Motor neuron (in vitro differentiated cells): ENCODE measurements at regions not wholly inside any gene's neighbourhood (a gene's known extent, or its start where the extent isn't known, plus 50 kb on each side); places are given as distances from the start of the nearest gene placed in this dataset.

Experiments
- ATAC-seq, 8 experiments: fragments of 200-7000 bp; cut with Tn5 transposase; replicated peaks in 6 of 8; 2 replicates each; pipeline ENCODE4 v1.8.0; 2021; ENCODE audit warnings: mild to moderate bottlenecking in 8 of 8, moderate library complexity in 8 of 8
- H3K27ac ChIP-seq, 2 donors: fragments of 250-450 bp; sonication (Bioruptor Pico); 2 replicates each; pipeline ENCODE4 v1.9.0; 2021; ENCODE audit warnings: antibody characterized with exemption in 2 of 2, mild to moderate bottlenecking in 2 of 2, moderate library complexity in 1 of 2
- H3K4me1 ChIP-seq, 2 donors: fragments of 250-450 bp; sonication (Bioruptor Pico); replicated peaks in 1 of 2; 2 replicates each; pipeline ENCODE4 v1.6.1; 2021; ENCODE audit warnings: antibody characterized with exemption in 2 of 2, mild to moderate bottlenecking in 2 of 2, moderate library complexity in 1 of 2
- H3K4me3 ChIP-seq, 5 donors: fragments of 250-450 bp; sonication (Bioruptor Pico); 2 replicates each; pipeline ENCODE4 v1.9.0; 2021; ENCODE audit warnings: antibody characterized with exemption in 5 of 5, mild to moderate bottlenecking in 5 of 5, moderate library complexity in 4 of 5
- WGBS, 10 experiments: fragments of 450-650 bp; shearing (Covaris generic); methylation state at CpG; one replicate each; pipeline ENCODE4 v1.0.0; 2022; 5-methylcytosine and 5-hydroxymethylcytosine counted together
- in situ Hi-C, 9 experiments: fragments of 400-800 bp; cut with MboI; loops; one replicate each; pipeline ENCODE4 v1.15.0; 2021; ENCODE audit warnings: low sequenced_read_pairs in 9 of 9, low pct_unique_long_range_greater_than_20kb in 2 of 9; ENCODE audit not compliant: unreplicated experiment in 9 of 9

- in situ Hi-C loops = no loop called here
- H3K4me1 ChIP-seq = no peaks in the 10 kb centered on the region
- 80 to 100% (median 100%) methylated on average over 1 of the region's 1 CpG; no CpG with 5 or more reads in 5 of the 10 experiments for WGBS, 10 experiments
- H3K4me3 ChIP-seq = no peak overlapping the region
- no peak for ATAC-seq
- H3K27ac ChIP-seq = no peak overlapping the region
Measured at GRCh38 chr12:83476006-83476405, 789.3 kb downstream of the TMTC2 start.

- in situ Hi-C loops = no loop called here
- 43 to 100% (median 88%) methylated on average over 1 to 2 of the region's 2 CpGs; no CpG with 5 or more reads in 2 of the 10 experiments for WGBS, 10 experiments
- no peak overlapping the region for H3K4me3 ChIP-seq
- ATAC-seq = no peak
- H3K27ac ChIP-seq = no peak overlapping the region
- no peaks in the 10 kb centered on the region for H3K4me1 ChIP-seq
Measured at GRCh38 chr12:83474369-83474768, 787.7 kb downstream of the TMTC2 start.

GRCh38 chr12:83473408-83474095 lies 786.8 kb downstream of the TMTC2 start:
- Histone ChIP-seq H3K4me3 (no peak overlapping the region), H3K4me1 (no peaks in the 10 kb centered on the region), H3K27ac (no peak overlapping the region)
- 0 to 66% (median 32%) methylated on average over 1 to 3 of the region's 3 CpGs; no CpG with 5 or more reads in 1 of the 10 experiments for WGBS, 10 experiments
- peak in 1 of 8 experiments; percentile 46 for ATAC-seq
- in situ Hi-C loops = no loop called here

- WGBS, 10 experiments = 32 to 96% (median 83%) methylated on average over 1 to 3 of the region's 3 CpGs; no CpG with 5 or more reads in 1 of the 10 experiments
- ATAC-seq = no peak
- Histone ChIP-seq H3K4me3 (no peak overlapping the region), H3K27ac (no peak overlapping the region), H3K4me1 (no peaks in the 10 kb centered on the region)
- in situ Hi-C loops = no loop called here
Measured at GRCh38 chr12:83472772-83473171, 786.1 kb downstream of the TMTC2 start.

GRCh38 chr12:83472350-83472749 lies 785.6 kb downstream of the TMTC2 start:
- 56 to 100% (median 88%) methylated on average over 1 to 4 of the region's 4 CpGs for WGBS, 10 experiments
- Histone ChIP-seq H3K4me1 (no peaks in the 10 kb centered on the region), H3K27ac (no peak overlapping the region), H3K4me3 (no peak overlapping the region)
- in situ Hi-C loops = no loop called here
- no peak for ATAC-seq

- no peak for ATAC-seq
- no peaks in the 10 kb centered on the region for H3K4me1 ChIP-seq
- in situ Hi-C loops = no loop called here
- no peak overlapping the region for H3K27ac ChIP-seq
- WGBS, 10 experiments = 40 to 95% (median 83%) methylated on average over 1 to 6 of the region's 6 CpGs; no CpG with 5 or more reads in 2 of the 10 experiments
- no peak overlapping the region for H3K4me3 ChIP-seq
Measured at GRCh38 chr12:83471341-83471740, 784.6 kb downstream of the TMTC2 start.

- in situ Hi-C loops = no loop called here
- Histone ChIP-seq H3K4me3 (no peak overlapping the region), H3K4me1 (no peaks in the 10 kb centered on the region), H3K27ac (no peak overlapping the region)
- 26 to 100% (median 76%) methylated on average over 1 to 3 of the region's 3 CpGs; no CpG with 5 or more reads in 1 of the 10 experiments for WGBS, 10 experiments
- ATAC-seq = no peak
Measured at GRCh38 chr12:83470749-83471148, 784.0 kb downstream of the TMTC2 start.

GRCh38 chr12:83468988-83469908 lies 782.5 kb downstream of the TMTC2 start:
- ATAC-seq = no peak
- no peak overlapping the region for H3K27ac ChIP-seq
- WGBS, 10 experiments = 38 to 97% (median 80%) methylated on average over 1 to 5 of the region's 5 CpGs
- in situ Hi-C loops = no loop called here
- H3K4me1 ChIP-seq = no peaks in the 10 kb centered on the region
- H3K4me3 ChIP-seq = no peak overlapping the region

- no peak overlapping the region for H3K27ac ChIP-seq
- in situ Hi-C loops = no loop called here
- ATAC-seq = no peak
- 20 to 81% (median 59%) methylated on average over 2 of the region's 2 CpGs; no CpG with 5 or more reads in 2 of the 10 experiments for WGBS, 10 experiments
- no peaks in the 10 kb centered on the region for H3K4me1 ChIP-seq
- H3K4me3 ChIP-seq = no peak overlapping the region
Measured at GRCh38 chr12:83465632-83466031, 778.9 kb downstream of the TMTC2 start.

- H3K27ac ChIP-seq = no peak overlapping the region
- H3K4me3 ChIP-seq = no peak overlapping the region
- no peaks in the 10 kb centered on the region for H3K4me1 ChIP-seq
- in situ Hi-C loops = no loop called here
- ATAC-seq = no peak
Measured at GRCh38 chr12:83462419-83462818, 775.7 kb downstream of the TMTC2 start.

GRCh38 chr12:83461336-83461935 lies 774.7 kb downstream of the TMTC2 start:
- H3K4me1 ChIP-seq = no peaks in the 10 kb centered on the region
- H3K27ac ChIP-seq = no peak overlapping the region
- no peak overlapping the region for H3K4me3 ChIP-seq
- ATAC-seq = peak in 2 of 8 experiments; percentile 48 to 60
- 17 to 100% (median 88%) methylated on average over 1 to 3 of the region's 3 CpGs; no CpG with 5 or more reads in 1 of the 10 experiments for WGBS, 10 experiments
- in situ Hi-C loops = no loop called here

GRCh38 chr12:83451189-83451588 lies 764.5 kb downstream of the TMTC2 start:
- Histone ChIP-seq H3K4me1 (no peaks in the 10 kb centered on the region), H3K27ac (no peak overlapping the region), H3K4me3 (no peak overlapping the region)
- 46 to 100% (median 90%) methylated on average over 1 to 2 of the region's 2 CpGs for WGBS, 10 experiments
- ATAC-seq = no peak
- in situ Hi-C loops = no loop called here

GRCh38 chr12:83434600-83434999 lies 747.9 kb downstream of the TMTC2 start:
- in situ Hi-C loops = loop anchor here in 2 of 9 experiments (25.0 kb wide), 2 partner anchors 378 to 747 kb away; partner anchors contain the start of gene TMTC2 (in 2 of the 2)
- no peak for ATAC-seq
- Histone ChIP-seq H3K27ac (no peak overlapping the region), H3K4me1 (no peaks in the 10 kb centered on the region), H3K4me3 (no peak overlapping the region)
- WGBS, 10 experiments = 0 to 80% (median 50%) methylated on average over 1 of the region's 1 CpG; no CpG with 5 or more reads in 3 of the 10 experiments
